Ovary (tissue), 7 donors: ENCODE measurements at regions not wholly inside any gene's neighbourhood (a gene's known extent, or its start where the extent isn't known, plus 50 kb on each side); places are given as distances from the start of the nearest gene placed in this dataset.

ENCODE experiments used
- DNase-seq, 5 donors: peaks; one replicate each; pipeline ENCODE4 v3.0.0-alpha.2; 2019 to 2020
- H3K27ac ChIP-seq, 2 donors: fragments of 200-600 bp; one replicate each; pipeline versions ENCODE4 v1.5.1 to v1.8.0; 2019 to 2022
- H3K27me3 ChIP-seq: fragments of 200-600 bp; one replicate; pipeline ENCODE4 v1.8.0; 2022
- H3K36me3 ChIP-seq: fragments of 200-600 bp; sonication (generic); one replicate; pipeline ENCODE4 v1.5.1; 2019
- H3K4me1 ChIP-seq: one replicate; pipeline ENCODE4 v1.8.1; 2013; ENCODE audit warnings: mild to moderate bottlenecking, moderate library complexity; ENCODE audit not compliant: insufficient read depth
- H3K4me3 ChIP-seq: fragments of 200-600 bp; sonication (generic); one replicate; pipeline ENCODE4 v1.5.1; 2017
- H3K9me3 ChIP-seq, 2 donors: fragments of 200-600 bp in 1 of 2; sonication (generic) in 1 of 2; one replicate each; pipeline versions ENCODE4 v1.5.1 to v1.8.1; 2013 to 2019; ENCODE audit warnings: mild to moderate bottlenecking in 1 of 2, moderate library complexity in 1 of 2
- EP300 ChIP-seq: sonication (generic); formaldehyde crosslinking; IDR thresholded peaks from one replicate; pipeline ENCODE4 v1.6.1; 2017; ENCODE audit warnings: antibody characterized with exemption
- POLR2A ChIP-seq: fragments of 450-650 bp; IDR thresholded peaks from one replicate; pipeline ENCODE4 v1.6.1; 2017; ENCODE audit warnings: antibody characterized with exemption, mild to moderate bottlenecking, moderate library complexity
- WGBS, 3 donors: extraction: QIAGEN DNeasy Blood & Tissue Kit in 1 of 3; methylation state at CpG; one replicate each; pipeline versions ENCODE4 v1.1.5 to v1.1.7; 2013 to 2017; 5-methylcytosine and 5-hydroxymethylcytosine counted together
- intact Hi-C, 4 donors: fragments of 100-400 bp; cut with DNase I; formaldehyde crosslinking; loops; one replicate each; pipeline versions ENCODE4 v1.11.0 to v1.15.1; 2022 to 2023
- TF ChIP-seq, protein P1 (sequence below), 3 donors: fragments of 450-650 bp in 2 of 3; fragments of 200-600 bp in 1 of 3; IDR thresholded peaks; one replicate each; pipeline versions ENCODE4 v1.5.1 to v1.8.0; 2016 to 2022; ENCODE audit warnings: antibody characterized with exemption in 3 of 3, mild to moderate bottlenecking in 1 of 3
- donor health status: DM: no; HTN: no; CAD: no; lungs with moderate emphysema.
- donor health status: DM: no; HTN: no; CAD: no.
- donor health status: Bipolar disorder and iron deficiency.
- donor health status: DM: no; HTN: no; CAD: no.
- donor health status: DM: yes; HTN: yes; CAD: no.

DNA sequence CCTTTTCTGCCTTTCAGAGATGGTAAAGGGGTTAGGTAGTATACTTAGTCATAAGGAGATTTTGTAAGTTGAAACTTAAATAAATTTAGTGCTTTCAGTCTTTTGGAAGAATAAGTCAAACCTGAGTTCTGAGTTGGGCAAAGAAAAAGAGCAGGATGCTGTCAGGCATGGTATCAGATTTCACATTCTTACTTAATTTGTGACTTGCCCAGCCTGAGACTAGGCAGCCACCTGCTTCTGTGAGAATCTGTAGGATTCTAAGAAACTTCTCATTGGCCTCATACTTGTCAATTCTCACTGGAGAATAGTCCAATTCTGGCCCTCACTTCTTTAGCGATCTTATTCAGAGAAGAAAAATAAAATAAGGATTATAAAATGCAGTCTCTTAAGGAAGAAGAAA lies 577.5 kb downstream of the DIPK2A start:
- no peak overlapping the region for H3K4me3 ChIP-seq
- intact Hi-C loops: no loop called here
- no peaks in the 10 kb centered on the region for H3K27me3 ChIP-seq
- TF ChIP-seq POLR2A: no peak
- TF ChIP-seq, protein P1, sequence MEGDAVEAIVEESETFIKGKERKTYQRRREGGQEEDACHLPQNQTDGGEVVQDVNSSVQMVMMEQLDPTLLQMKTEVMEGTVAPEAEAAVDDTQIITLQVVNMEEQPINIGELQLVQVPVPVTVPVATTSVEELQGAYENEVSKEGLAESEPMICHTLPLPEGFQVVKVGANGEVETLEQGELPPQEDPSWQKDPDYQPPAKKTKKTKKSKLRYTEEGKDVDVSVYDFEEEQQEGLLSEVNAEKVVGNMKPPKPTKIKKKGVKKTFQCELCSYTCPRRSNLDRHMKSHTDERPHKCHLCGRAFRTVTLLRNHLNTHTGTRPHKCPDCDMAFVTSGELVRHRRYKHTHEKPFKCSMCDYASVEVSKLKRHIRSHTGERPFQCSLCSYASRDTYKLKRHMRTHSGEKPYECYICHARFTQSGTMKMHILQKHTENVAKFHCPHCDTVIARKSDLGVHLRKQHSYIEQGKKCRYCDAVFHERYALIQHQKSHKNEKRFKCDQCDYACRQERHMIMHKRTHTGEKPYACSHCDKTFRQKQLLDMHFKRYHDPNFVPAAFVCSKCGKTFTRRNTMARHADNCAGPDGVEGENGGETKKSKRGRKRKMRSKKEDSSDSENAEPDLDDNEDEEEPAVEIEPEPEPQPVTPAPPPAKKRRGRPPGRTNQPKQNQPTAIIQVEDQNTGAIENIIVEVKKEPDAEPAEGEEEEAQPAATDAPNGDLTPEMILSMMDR (IDR thresholded peaks at IDR 0.05): no peak
- no peak for TF ChIP-seq EP300
- no peaks in the 10 kb centered on the region for H3K9me3 ChIP-seq
- no peak overlapping the region for H3K27ac ChIP-seq
- no peaks in the 10 kb centered on the region for H3K36me3 ChIP-seq
- no peaks in the 10 kb centered on the region for H3K4me1 ChIP-seq
- WGBS, 3 donors: 77 to 95% (median 88%) methylated on average over 1 of the region's 1 CpG
- no peak for DNase-seq

DNA sequence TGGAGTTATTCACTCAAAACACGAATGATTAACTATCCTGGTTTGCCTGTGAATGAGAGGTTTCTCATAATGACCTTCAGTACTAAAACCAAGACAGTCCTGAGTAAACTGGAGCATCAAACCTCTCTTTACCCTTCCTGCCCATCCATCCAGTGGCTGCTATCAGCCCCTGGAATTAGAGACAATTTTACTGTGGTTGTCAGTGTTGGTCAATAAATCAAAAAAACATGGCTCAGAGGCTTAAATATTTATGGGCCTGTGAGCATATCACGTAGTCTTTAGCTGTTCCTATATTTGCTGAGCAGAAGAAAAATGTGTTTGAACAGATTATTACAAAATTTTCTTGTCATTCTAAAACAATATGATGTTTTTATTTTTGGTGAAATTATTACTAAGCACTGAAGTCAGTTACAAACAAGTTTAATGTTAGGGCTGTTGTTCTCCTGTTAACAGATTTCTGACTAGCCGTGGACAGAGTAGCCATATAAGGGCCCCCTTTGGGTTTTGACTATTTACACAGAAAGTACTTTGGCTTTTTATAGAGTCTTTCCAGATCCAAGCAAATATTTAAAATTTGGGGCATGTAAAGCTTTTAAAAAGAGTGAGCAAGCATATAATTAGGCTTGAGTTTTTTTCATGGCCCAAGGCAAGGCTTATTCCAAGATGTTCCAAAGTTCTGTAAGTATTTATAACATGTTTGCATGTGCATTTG lies 580.9 kb downstream of the DIPK2A start:
- intact Hi-C loops: no loop called here
- Histone ChIP-seq H3K36me3 (no peaks in the 10 kb centered on the region), H3K9me3 (no peaks in the 10 kb centered on the region), H3K4me3 (no peak overlapping the region), H3K27me3 (no peaks in the 10 kb centered on the region), H3K27ac (no peak overlapping the region), H3K4me1 (no peaks in the 10 kb centered on the region)
- TF ChIP-seq, protein P1 (IDR thresholded peaks at IDR 0.05): no peak
- TF ChIP-seq EP300: no peak
- TF ChIP-seq POLR2A: no peak
- 63 to 90% (median 72%) methylated on average over 3 of the region's 3 CpGs for WGBS, 3 donors
- no peak for DNase-seq

DNA sequence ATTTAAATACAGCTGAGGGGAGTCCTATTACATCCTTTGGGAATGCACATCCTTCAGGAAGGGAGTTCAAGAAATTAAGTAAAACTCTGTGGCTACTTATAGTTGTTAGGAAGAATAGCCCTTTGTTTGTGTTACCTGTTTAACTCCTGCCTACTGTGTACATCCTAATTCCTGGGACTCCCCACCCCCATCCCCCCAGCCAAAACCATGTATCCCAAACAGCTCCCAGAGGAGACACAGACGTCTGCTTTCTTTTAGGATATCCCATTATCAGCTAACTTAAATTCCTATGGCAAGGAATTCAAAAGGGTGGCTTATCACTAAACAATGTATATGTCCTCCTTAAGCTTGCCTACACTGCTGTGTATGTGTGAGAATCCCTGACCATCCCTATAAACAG lies 581.7 kb downstream of the DIPK2A start:
- H3K27ac ChIP-seq: no peak overlapping the region
- no peak overlapping the region for H3K4me3 ChIP-seq
- no peaks in the 10 kb centered on the region for H3K36me3 ChIP-seq
- intact Hi-C loops: no loop called here
- no peaks in the 10 kb centered on the region for H3K27me3 ChIP-seq
- no peak for DNase-seq
- WGBS, 3 donors: 50 to 90% (median 68%) methylated on average over 1 of the region's 1 CpG
- no peaks in the 10 kb centered on the region for H3K4me1 ChIP-seq
- TF ChIP-seq, protein P1 (IDR thresholded peaks at IDR 0.05): no peak
- TF ChIP-seq EP300 (no peak), POLR2A (no peak)
- no peaks in the 10 kb centered on the region for H3K9me3 ChIP-seq

DNA sequence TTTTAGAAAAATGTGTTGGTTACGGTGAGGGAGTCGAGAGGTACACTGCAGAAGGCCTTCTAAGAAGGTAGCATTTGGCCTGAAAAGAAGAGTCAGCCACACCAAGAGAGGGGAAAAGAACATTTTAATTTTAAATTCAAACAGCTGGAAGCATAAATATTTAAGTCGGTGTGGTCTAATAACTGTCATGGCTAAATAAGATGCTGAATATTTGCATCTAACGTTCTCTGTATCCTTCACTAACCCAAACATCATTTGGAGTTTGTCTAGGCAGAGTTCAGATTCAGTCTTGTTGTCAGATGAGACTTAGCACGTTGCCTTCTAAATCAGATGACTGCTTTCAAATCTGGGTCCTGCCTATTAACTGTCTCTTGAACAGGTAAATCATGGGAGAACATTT lies 583.3 kb downstream of the DIPK2A start:
- intact Hi-C loops: no loop called here
- Histone ChIP-seq H3K27me3 (no peaks in the 10 kb centered on the region), H3K9me3 (no peaks in the 10 kb centered on the region), H3K27ac (no peak overlapping the region), H3K36me3 (no peaks in the 10 kb centered on the region), H3K4me1 (no peaks in the 10 kb centered on the region), H3K4me3 (no peak overlapping the region)
- TF ChIP-seq, protein P1 (IDR thresholded peaks at IDR 0.05): no peak
- DNase-seq: no peak
- WGBS, 3 donors: 42 to 81% (median 73%) methylated on average over 5 of the region's 5 CpGs
